ENCODE measurements at regions not wholly inside any gene's neighbourhood (a gene's known extent, or its start where the extent isn't known, plus 50 kb on each side); places are given as distances from the start of the nearest gene placed in this dataset.

DNA sequence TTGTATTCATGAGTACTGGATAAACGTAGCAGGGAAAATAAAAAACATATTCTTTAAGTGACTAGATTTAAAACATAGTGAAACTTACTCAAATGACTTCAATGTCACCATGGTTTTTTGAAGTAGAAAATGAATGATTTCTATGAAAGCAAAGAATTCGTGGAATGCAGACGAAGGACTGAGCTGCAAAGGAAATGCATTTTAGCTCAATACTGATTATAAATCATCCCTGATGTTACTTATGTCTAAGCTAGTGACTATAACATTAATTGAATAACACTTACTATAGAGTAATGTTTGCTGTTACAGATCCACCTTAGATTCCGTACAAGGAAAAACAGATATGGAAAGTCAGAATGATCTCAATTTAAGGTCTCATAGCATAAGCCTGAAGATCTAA is 1257.7 kb upstream of the CDH2 start (continued):
- TF ChIP-seq, protein P1, sequence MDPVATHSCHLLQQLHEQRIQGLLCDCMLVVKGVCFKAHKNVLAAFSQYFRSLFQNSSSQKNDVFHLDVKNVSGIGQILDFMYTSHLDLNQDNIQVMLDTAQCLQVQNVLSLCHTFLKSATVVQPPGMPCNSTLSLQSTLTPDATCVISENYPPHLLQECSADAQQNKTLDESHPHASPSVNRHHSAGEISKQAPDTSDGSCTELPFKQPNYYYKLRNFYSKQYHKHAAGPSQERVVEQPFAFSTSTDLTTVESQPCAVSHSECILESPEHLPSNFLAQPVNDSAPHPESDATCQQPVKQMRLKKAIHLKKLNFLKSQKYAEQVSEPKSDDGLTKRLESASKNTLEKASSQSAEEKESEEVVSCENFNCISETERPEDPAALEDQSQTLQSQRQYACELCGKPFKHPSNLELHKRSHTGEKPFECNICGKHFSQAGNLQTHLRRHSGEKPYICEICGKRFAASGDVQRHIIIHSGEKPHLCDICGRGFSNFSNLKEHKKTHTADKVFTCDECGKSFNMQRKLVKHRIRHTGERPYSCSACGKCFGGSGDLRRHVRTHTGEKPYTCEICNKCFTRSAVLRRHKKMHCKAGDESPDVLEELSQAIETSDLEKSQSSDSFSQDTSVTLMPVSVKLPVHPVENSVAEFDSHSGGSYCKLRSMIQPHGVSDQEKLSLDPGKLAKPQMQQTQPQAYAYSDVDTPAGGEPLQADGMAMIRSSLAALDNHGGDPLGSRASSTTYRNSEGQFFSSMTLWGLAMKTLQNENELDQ (tag by site-specific recombination; IDR thresholded peaks at IDR 0.05; ENCODE audit: low read depth) = no peak
- no peak for TF ChIP-seq ZNF350 (tag by site-specific recombination; IDR thresholded peaks at IDR 0.05)
- TF ChIP-seq, protein P2, sequence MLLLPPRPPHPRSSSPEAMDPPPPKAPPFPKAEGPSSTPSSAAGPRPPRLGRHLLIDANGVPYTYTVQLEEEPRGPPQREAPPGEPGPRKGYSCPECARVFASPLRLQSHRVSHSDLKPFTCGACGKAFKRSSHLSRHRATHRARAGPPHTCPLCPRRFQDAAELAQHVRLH (tag by site-specific recombination; IDR thresholded peaks at IDR 0.05) = no peak
- no peak for TF ChIP-seq ZEB2 (tag by site-specific recombination; IDR thresholded peaks at IDR 0.05)
- TF ChIP-seq ZNF133 (tag by site-specific recombination; IDR thresholded peaks at IDR 0.05) = no peak
- TF ChIP-seq ZNF654 (tag by site-specific recombination; IDR thresholded peaks at IDR 0.05; ENCODE audit: low read depth) = no peak
- no peak for TF ChIP-seq IKZF3 (tag by site-specific recombination; IDR thresholded peaks at IDR 0.05)
- no peak for TF ChIP-seq ZNF416 (tag by site-specific recombination; IDR thresholded peaks at IDR 0.05)
- TF ChIP-seq, protein P3, sequence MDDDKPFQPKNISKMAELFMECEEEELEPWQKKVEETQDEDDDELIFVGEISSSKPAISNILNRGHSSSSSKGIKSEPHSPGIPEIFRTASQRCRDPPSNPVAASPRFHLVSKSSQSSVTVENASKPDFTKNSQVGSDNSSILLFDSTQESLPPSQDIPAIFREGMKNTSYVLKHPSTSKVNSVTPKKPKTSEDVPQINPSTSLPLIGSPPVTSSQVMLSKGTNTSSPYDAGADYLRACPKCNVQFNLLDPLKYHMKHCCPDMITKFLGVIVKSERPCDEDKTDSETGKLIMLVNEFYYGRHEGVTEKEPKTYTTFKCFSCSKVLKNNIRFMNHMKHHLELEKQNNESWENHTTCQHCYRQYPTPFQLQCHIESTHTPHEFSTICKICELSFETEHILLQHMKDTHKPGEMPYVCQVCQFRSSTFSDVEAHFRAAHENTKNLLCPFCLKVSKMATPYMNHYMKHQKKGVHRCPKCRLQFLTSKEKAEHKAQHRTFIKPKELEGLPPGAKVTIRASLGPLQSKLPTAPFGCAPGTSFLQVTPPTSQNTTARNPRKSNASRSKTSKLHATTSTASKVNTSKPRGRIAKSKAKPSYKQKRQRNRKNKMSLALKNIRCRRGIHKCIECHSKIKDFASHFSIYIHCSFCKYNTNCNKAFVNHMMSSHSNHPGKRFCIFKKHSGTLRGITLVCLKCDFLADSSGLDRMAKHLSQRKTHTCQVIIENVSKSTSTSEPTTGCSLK (tag by site-specific recombination; IDR thresholded peaks at IDR 0.05) = no peak
- TF ChIP-seq, protein P4, sequence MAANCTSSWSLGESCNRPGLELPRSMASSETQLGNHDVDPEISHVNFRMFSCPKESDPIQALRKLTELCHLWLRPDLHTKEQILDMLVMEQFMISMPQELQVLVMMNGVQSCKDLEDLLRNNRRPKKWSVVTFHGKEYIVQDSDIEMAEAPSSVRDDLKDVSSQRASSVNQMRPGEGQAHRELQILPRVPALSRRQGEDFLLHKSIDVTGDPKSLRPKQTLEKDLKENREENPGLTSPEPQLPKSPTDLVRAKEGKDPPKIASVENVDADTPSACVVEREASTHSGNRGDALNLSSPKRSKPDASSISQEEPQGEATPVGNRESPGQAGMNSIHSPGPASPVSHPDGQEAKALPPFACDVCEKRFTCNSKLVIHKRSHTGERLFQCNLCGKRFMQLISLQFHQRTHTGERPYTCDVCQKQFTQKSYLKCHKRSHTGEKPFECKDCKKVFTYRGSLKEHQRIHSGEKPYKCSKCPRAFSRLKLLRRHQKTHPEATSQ (tag by site-specific recombination; IDR thresholded peaks at IDR 0.05) = no peak
- TF ChIP-seq FEZF1 (tag by site-specific recombination; IDR thresholded peaks at IDR 0.05) = no peak
- no peak for TF ChIP-seq ZNF658 (tag by site-specific recombination; IDR thresholded peaks at IDR 0.05)

DNA sequence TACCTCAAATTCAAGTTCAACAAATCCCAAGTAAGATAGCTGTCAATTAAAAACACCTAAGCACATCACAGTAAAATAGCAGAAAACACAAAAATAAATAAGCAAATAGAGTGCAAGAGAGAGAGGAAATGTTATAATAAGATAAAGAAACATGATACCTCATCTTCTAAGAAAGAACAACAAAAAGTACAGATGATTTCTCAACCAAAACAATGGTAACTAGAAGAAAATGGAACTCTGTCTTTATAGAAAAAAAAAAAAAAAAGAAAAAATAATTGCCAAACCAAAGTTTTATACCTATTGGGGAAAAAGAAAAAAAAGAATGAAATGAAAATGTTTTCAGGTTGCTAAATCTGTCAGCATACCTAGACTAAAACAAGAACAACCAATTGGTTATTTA is 1253.5 kb upstream of the CDH2 start:
- no peaks in the 10 kb centered on the region for H3K36me3 ChIP-seq (ENCODE audit: control insufficient read depth in 2 of 2, insufficient read depth in 1 of 2, low read length in 2 of 2)
- POLR2A ChIA-PET = no interaction called here
- TF ChIP-seq SETDB1 (IDR thresholded peaks at IDR 0.05; ENCODE audit: insufficient read length, low read length) = peak; percentile 62
- TF ChIP-seq GLI4 (tag by site-specific recombination; IDR thresholded peaks at IDR 0.05) = no peak
- H3K4me3 ChIP-seq (ENCODE audit: low read depth, low read length) = no peak overlapping the region
- no peaks in the 10 kb centered on the region for H3K4me1 ChIP-seq (ENCODE audit: control insufficient read depth, insufficient read depth, low read length)
- CTCF ChIA-PET = no interaction called here
- H3K9me3 ChIP-seq (ENCODE audit: control insufficient read depth, insufficient read depth, low read depth, low read length) = no peaks in the 10 kb centered on the region
- H3K27ac ChIP-seq (ENCODE audit: extremely low read depth, low read depth, low read length) = no peak overlapping the region

DNA sequence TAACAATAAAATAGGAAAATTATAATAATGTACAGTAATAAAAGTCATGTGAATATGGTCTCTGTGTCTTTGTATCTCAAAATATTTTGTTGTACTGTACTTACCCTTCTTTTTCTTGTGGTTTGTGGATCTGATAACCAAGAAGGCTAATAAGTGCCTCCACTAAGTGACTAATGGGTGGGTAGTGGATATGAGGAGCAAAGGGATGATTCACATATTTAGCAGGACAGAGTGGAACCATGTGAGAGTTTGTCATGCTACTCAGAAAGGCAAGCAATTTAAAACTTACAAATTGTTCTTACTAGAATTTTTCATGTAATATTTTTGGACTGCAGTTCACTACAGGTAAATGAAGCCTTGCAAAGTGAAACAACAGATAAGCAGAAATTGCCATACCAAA is 1241.2 kb upstream of the CDH2 start:
- CTCF ChIA-PET = interaction anchor here (0.6 kb wide), 1 partner anchor 169 kb away, joined by 5 read pairs; no protein-coding TSS in a partner anchor
- Histone ChIP-seq H3K9me3 (ENCODE audit: control insufficient read depth, insufficient read depth, low read depth, low read length) (no peaks in the 10 kb centered on the region), H3K27ac (ENCODE audit: extremely low read depth, low read depth, low read length) (no peak overlapping the region), H3K4me3 (ENCODE audit: low read depth, low read length) (no peak overlapping the region), H3K4me1 (ENCODE audit: control insufficient read depth, insufficient read depth, low read length) (no peaks in the 10 kb centered on the region), H3K36me3 (ENCODE audit: control insufficient read depth in 2 of 2, insufficient read depth in 1 of 2, low read length in 2 of 2) (no peaks in the 10 kb centered on the region)
- POLR2A ChIA-PET = no interaction called here
- TF ChIP-seq ZNF274 (IDR thresholded peaks at IDR 0.05; ENCODE audit: low read length) = no peak
- no peak for TF ChIP-seq ZNF274 (tag by site-specific recombination; IDR thresholded peaks at IDR 0.05; ENCODE audit: borderline replicate concordance)
- no peak for TF ChIP-seq ZNF544 (tag by site-specific recombination; IDR thresholded peaks at IDR 0.05)
- TF ChIP-seq, protein P5, sequence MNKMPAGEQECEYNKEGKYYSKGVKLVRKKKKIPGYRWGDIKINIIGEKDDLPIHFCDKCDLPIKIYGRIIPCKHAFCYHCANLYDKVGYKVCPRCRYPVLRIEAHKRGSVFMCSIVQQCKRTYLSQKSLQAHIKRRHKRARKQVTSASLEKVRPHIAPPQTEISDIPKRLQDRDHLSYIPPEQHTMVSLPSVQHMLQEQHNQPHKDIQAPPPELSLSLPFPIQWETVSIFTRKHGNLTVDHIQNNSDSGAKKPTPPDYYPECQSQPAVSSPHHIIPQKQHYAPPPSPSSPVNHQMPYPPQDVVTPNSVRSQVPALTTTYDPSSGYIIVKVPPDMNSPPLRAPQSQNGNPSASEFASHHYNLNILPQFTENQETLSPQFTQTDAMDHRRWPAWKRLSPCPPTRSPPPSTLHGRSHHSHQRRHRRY (tag by site-specific recombination; IDR thresholded peaks at IDR 0.05) = no peak
- no peak for TF ChIP-seq ZBTB1 (tag by site-specific recombination; IDR thresholded peaks at IDR 0.05)
- no peak for TF ChIP-seq SETDB1 (IDR thresholded peaks at IDR 0.05; ENCODE audit: insufficient read length, low read length)
- TF ChIP-seq KLF16 (tag by site-specific recombination; IDR thresholded peaks at IDR 0.05) = no peak
- TF ChIP-seq ZNF701 (tag by site-specific recombination; IDR thresholded peaks at IDR 0.05) = no peak
- TF ChIP-seq GLI4 (tag by site-specific recombination; IDR thresholded peaks at IDR 0.05) = no peak
- no peak for TF ChIP-seq ZNF623 (tag by site-specific recombination; IDR thresholded peaks at IDR 0.05)
- no peak for TF ChIP-seq ZNF423 (tag by site-specific recombination; IDR thresholded peaks at IDR 0.05)
- no peak for TF ChIP-seq ZNF48 (tag by site-specific recombination; IDR thresholded peaks at IDR 0.05)
- no peak for TF ChIP-seq ZNF184 (tag by site-specific recombination; IDR thresholded peaks at IDR 0.05)
- no peak for TF ChIP-seq SALL2 (tag by site-specific recombination; IDR thresholded peaks at IDR 0.05; ENCODE audit: borderline replicate concordance)
- TF ChIP-seq ZNF391 (tag by site-specific recombination; IDR thresholded peaks at IDR 0.05; ENCODE audit: borderline replicate concordance, low read depth) = no peak
